ENCODE measurements at regions not wholly inside any gene's neighbourhood (a gene's known extent, or its start where the extent isn't known, plus 50 kb on each side); places are given as distances from the start of the nearest gene placed in this dataset.

DNA sequence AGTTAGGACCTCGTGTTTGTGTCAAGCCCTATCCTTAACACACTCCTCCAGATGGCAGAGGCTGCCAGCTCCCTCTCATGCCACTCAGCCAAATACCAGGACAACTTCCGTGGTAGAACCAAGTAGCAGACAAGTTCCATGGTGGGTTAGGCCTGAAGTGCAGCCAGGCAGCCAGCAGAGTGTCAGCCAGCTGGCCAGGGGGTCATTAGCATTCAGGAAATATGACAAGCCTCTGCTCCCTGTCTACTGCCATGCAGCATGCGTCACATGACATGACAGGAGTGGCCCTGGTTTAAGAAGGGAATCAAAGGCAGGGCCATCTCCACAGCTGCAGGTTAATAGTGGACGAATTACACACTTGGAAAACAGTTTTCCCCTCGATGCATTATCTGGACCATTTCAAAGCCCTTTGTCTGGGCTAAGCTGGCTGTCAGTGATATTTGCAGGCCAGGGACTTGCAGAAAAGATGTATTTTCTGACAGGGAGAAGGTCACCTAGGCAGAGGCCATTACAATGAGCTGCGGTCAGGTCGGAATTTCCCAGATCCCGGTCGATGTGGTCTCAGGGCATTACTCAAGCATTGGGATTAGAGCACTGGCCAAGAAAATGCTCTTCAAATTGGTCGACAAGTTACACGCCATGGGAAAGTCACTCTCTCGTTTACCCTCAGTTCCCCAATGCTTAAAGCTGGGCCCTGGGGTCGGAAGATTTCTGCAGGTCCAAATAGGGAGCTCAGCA is 461.7 kb upstream of the CADM1 start:
- TF ChIP-seq POLR2A (IDR thresholded peaks at IDR 0.05; ENCODE audit: low read length) (no peak), GATA1 (IDR thresholded peaks at IDR 0.05; ENCODE audit: low read depth, low read length) (no peak)

Data from erythroblast (primary cell).